ENCODE measurements at regions not wholly inside any gene's neighbourhood (a gene's known extent, or its start where the extent isn't known, plus 50 kb on each side); places are given as distances from the start of the nearest gene placed in this dataset.
"Not testable (repeated sequence)": the region's sequence is repeated elsewhere in the genome, so short reads cannot be mapped to it uniquely, and the experiment has no call there.

DNA sequence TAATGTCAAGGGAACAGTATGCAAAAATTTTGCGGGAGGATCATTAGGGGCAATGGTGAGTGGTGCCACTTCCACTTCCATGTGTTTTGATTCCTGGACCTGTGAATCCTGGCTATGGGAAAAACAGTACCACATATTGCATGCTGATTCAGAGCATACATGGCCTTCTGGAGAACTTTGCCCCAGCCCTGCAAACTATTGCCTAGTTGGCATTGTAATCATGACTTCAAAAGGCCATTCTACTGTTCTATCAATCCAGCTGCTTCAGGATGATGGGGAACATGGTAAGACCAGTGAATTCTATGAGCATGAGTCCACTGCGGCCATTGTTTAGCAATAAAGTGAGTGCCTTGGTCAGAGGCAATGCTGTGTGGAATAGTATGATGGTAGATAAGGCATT lies 75.3 kb upstream of the ZC3H15 start:
- ATAC-seq: no peak
- intact Hi-C loops (cut with micrococcal nuclease): no loop called here
- DNase-seq: no peak

DNA sequence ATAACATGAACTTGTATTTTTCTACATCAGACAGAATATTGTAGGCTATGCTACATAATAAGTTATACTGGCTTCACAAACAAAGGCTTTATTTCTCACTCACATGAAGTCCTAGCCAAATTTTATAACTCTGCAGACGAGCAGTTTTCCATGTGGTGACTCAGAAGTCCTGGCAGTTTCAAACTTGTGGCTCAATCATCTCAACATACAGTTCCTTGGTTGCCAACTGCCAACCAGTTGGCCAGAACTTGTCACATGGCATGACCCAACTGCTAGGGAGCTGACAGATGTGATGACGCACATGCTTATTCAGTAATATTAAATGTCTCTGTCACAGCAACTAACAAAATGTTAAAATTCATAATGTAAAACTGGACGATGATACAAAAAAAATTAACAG lies 63.8 kb upstream of the ZC3H15 start:
- peak; percentile 65 for ATAC-seq
- DNase-seq: peak; percentile 27
- intact Hi-C loops (cut with micrococcal nuclease): no loop called here

DNA sequence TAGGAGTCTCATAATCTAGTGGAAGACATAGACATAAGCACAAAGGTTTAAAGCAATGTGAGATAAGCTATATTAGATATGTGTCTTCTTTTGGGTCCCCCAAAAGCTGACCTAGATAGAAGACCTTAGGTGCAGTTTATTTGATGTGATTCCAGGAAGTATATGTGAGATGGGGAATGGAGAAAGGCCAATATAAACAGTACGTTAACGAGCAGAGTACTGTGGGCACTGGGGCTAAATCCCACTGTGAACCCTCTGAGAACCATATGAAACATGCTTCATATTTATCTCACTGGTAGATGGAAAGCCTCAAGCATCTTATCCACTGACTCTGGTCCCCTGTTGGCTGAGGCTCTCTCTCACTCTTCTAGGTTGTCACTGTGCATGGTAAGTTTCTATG lies 62.6 kb upstream of the ZC3H15 start:
- no peak for ATAC-seq
- intact Hi-C loops (cut with micrococcal nuclease): no loop called here

DNA sequence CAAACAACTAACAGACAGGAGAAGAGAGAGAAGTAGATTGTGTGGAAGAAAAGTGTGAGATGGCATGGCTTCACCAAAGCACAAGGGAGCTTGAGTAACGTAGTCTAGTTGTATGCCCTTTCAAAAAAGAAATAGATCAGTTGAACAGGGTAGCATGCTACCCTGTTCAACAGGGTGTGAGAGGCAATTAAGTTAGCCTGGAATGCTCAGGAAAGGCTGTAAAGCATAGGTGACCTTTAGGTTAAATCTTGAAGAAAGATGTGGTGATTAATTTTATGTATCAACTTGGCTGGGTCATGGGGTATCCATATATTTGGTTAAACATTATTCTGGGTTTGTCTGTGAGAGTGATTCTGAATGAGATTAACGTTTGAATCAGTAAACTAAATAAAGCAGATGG lies 61.8 kb upstream of the ZC3H15 start:
- intact Hi-C loops (cut with micrococcal nuclease): no loop called here
- DNase-seq: no peak
- ATAC-seq: no peak

More for the DNA sequence above, 62.6 kb upstream of the ZC3H15 start:
- DNase-seq: no peak

DNA sequence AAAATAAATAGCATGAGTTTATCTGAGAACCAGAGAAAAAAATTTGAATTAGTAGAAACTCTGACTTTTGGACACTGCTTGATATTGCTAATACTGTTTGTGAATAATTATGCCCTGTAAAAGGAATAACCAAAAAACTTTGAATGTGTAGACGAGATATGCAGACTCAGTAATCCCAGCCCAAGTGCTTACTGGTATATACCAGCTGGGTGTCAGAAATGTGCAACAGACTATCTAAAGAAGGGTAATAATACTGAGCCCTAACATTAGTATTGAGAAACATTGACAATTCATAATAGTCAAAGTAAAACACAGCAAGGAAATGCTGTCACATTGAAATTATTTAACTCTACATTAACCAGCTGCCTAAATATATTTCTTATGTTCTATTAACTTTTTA lies 60.5 kb upstream of the ZC3H15 start:
- ATAC-seq (no peak), DNase-seq (no peak)
- intact Hi-C loops (cut with micrococcal nuclease): no loop called here

DNA sequence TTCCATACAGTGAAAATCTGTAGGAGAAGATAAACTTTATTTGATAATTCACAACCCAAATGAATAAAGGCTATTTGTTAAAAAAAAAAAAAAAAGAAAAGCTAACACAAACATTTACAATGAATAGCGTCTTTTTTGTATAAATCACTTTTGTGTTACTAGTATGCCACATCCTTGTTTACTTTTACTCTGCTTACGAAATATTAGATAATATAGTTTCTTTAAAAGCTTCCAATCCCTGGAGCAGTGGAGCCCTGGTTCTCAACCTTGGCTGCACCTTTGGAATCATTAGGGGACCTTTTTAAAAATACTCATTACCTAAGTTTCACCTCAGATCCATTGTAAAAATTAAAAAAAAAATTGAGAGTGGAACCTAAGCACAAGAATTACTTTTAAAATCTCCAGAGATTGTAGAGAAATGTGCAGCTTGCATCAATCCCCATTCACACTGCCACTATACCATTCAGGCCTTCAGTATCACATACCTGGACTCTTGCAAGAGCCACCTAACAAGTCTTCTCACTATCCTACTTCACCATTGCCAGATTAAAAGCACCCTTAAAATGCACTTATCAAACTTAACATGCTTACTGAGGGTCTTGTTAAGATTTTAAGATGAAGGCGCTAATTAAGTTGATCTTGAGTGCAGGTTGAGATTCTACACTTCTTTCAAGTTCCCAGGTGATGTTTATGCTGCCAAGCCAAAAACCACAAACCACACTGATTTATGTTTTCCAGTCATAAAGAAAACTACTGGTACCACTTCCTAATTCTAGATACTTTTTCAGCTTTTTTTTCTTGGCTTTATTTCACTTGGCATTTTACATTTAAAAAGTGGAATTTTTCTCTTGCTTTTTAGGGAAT lies 59.7 kb upstream of the ZC3H15 start:
- ATAC-seq (no peak), DNase-seq (no peak)
- intact Hi-C loops (cut with micrococcal nuclease): no loop called here

DNA sequence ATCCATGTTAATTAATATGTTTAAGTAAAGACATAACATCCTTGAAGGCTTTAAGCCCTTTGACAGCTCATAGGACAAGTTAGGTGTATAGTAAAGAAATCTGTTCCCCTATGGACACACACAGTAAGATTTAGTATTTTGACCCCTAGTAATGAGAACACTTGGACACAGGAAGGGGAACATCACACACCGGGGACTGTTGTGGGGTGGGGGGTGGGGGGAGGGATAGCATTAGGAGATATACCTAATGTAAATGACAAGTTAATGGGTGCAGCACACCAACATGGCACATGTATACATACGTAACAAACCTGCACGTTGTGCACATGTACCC lies 59.1 kb upstream of the ZC3H15 start:
- DNase-seq; ATAC-seq; intact Hi-C loops (cut with micrococcal nuclease): not testable (repeated sequence)

DNA sequence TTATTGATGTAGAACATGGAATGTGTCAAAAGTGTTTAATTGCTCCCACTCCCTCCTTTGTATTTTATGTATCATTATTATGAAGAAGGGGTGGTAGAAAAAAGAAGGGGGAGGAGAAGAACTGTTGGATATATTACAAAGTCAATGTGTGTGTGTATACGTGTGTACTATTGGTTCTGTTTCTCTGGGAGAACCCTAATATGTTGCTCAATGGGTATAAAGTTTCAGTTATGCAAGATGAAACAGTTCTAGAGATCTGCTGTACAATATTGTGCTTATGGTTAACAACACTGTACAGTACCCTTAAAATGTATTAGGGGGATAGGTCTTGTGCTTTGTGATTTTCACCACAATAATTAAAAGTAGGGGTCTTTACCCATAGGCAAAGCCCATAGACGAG lies 58.1 kb upstream of the ZC3H15 start:
- ATAC-seq: no peak

DNA sequence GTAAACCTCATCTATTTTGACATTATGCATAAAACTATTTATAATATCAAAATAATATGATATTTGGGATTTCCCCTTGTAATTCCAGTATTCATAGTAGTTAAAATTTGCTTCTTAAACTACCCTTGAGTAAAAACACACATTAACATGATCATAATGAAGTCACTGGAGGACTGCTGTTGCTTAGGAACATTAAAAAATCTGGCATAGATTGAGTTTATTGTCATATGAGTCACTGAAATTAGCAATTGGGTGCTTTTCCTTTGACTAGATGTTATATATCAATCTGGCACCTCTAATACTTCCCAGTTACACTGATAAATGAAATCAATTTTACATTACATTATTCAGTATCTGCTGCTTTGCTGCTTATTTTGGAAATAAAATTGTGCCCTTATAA lies 57.0 kb upstream of the ZC3H15 start:
- DNase-seq (no peak), ATAC-seq (no peak)
- intact Hi-C loops (cut with micrococcal nuclease): no loop called here

More for the DNA sequence above, 58.1 kb upstream of the ZC3H15 start:
- no peak for DNase-seq
- intact Hi-C loops (cut with micrococcal nuclease): no loop called here

DNA sequence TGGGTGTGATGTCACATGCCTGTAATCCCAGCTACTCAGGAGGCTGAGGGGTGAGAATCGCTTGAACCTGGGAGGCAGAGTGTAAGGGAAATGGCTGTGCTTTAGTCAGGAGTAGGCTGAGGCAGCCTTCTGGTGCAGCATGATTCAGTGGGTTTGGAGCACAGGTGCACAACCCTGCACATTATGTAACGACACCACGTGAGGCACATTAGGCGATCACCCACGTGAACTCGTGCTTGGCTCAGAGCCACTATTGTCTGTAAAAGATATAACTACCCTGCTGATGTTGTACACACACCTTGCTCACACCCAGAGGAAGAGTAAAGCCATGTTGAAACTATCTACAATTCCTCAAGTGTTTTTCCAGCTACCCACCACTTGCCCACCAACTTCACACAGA lies 54.8 kb upstream of the ZC3H15 start:
- ATAC-seq (no peak), DNase-seq (no peak)
- intact Hi-C loops (cut with micrococcal nuclease): no loop called here

DNA sequence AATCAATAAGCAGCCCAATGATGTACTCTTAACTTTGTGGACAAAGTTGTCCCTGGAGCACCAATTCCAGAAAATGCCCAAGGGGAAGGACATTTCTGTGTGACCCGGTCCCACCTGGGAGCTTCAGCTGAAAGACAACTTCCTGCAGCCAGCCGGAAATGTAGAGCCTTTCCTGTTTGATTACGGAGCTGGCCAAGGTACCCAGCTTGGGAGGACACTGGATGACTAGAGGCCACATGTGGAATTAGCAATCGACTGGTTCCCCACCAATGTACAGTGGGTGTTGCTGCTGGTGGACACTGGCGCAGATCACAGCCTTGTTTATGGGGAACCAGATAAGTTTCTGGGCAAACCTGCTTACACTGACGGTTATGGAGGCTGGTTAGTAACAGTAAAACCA lies 53.0 kb upstream of the ZC3H15 start:
- DNase-seq (no peak), ATAC-seq (no peak)
- intact Hi-C loops (cut with micrococcal nuclease): no loop called here

DNA sequence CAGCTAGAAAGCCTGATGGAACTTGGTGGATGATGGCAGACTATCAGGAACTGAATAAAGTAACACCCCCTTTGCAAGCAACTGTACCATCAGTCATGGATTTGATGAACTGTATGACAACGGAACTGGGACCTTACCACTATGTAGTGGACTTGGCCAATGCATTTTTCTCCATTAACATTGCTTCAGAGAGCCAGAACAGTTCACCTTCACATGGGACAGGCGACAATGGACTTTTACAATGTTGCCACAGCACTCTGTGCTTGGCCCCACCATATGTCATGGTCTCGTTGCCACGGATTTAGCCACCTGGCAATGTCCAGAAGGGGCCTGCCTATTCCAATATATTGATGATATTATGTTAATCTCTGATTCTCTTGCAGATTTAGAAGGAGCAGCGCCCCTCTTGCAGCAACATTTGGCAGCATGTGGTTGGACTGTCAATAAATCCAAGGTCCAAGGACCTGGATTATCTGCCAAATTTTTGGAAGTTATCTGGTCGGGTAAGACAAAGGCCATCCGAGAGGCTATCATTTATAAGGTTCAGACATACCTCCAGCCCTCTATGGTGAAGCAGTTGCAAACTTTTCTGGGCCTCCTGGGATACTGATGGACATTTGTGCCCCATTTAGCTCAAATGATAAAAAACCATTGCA lies 52.2 kb upstream of the ZC3H15 start:
- ATAC-seq (no peak), DNase-seq (no peak)
- intact Hi-C loops (cut with micrococcal nuclease): no loop called here
